ENCODE measurements at regions not wholly inside any gene's neighbourhood (a gene's known extent, or its start where the extent isn't known, plus 50 kb on each side); places are given as distances from the start of the nearest gene placed in this dataset.
A peak's percentile ranks its signal among the peaks of the same experiment; 100 is the strongest.
"Not testable (repeated sequence)": the region's sequence is repeated elsewhere in the genome, so short reads cannot be mapped to it uniquely, and the experiment has no call there.

- intact Hi-C loops (cut with DNase I) = loop anchor here (2.0 to 10.0 kb wide), 3 partner anchors 401 to 471 kb away; partner anchors contain the start of gene ADRA1B (in 1 of the 2)
- H3K4me1 ChIP-seq = no peaks in the 10 kb centered on the region
- H3K27me3 ChIP-seq (ENCODE audit: insufficient read depth in 3 of 3, low read length in 2 of 3) = no peaks in the 10 kb centered on the region
- H3K4me3 ChIP-seq = no peak overlapping the region
- DNase-seq (peak; percentile 68), ATAC-seq (peak; percentile 74 to 90 (median 87))
- TF ChIP-seq CTCF (IDR thresholded peaks at IDR 0.05) = peak; percentile 71
- H3K27ac ChIP-seq = no peak overlapping the region
- H3K36me3 ChIP-seq (ENCODE audit: insufficient read depth in 1 of 2, low read depth in 1 of 2) = no peaks in the 10 kb centered on the region
- WGBS, 3 donors = 37 to 43% (median 38%) methylated on average over 10 of the region's 10 CpGs
- no peaks in the 10 kb centered on the region for H3K9me3 ChIP-seq
Observed at GRCh38 chr5:159515909-159516415, 185.7 kb upstream of the IL12B start.

GRCh38 chr5:159518371-159518770 is 188.1 kb upstream of the IL12B start:
- intact Hi-C loops (cut with DNase I) = loop anchor here (5.0 to 10.0 kb wide), 2 partner anchors 466 to 469 kb away; no protein-coding TSS in a partner anchor
- H3K27ac ChIP-seq = no peak overlapping the region
- no peak overlapping the region for H3K4me3 ChIP-seq
- WGBS, 3 donors = 57 to 68% (median 60%) methylated on average over 3 of the region's 3 CpGs
- no peaks in the 10 kb centered on the region for H3K9me3 ChIP-seq
- DNase-seq (no peak), ATAC-seq (no peak)
- no peaks in the 10 kb centered on the region for H3K27me3 ChIP-seq (ENCODE audit: insufficient read depth in 3 of 3, low read length in 2 of 3)
- no peaks in the 10 kb centered on the region for H3K36me3 ChIP-seq (ENCODE audit: insufficient read depth in 1 of 2, low read depth in 1 of 2)
- H3K4me1 ChIP-seq = no peaks in the 10 kb centered on the region
- no peak for TF ChIP-seq CTCF (IDR thresholded peaks at IDR 0.05)

- no peaks in the 10 kb centered on the region for H3K9me3 ChIP-seq
- H3K27ac ChIP-seq = no peak overlapping the region
- ATAC-seq = no peak
- H3K4me1 ChIP-seq = no peaks in the 10 kb centered on the region
- no peak for TF ChIP-seq CTCF (IDR thresholded peaks at IDR 0.05)
- intact Hi-C loops (cut with DNase I) = loop anchor here (5.0 to 10.0 kb wide), 2 partner anchors 465 to 468 kb away; no protein-coding TSS in a partner anchor
- H3K27me3 ChIP-seq (ENCODE audit: insufficient read depth in 3 of 3, low read length in 2 of 3) = no peaks in the 10 kb centered on the region
- 56 to 68% (median 61%) methylated on average over 7 of the region's 7 CpGs for WGBS, 3 donors
- no peaks in the 10 kb centered on the region for H3K36me3 ChIP-seq (ENCODE audit: insufficient read depth in 1 of 2, low read depth in 1 of 2)
- H3K4me3 ChIP-seq = no peak overlapping the region
- no peak for DNase-seq
Observed at GRCh38 chr5:159519365-159519764, 189.1 kb upstream of the IL12B start.

- Histone ChIP-seq H3K27me3 (ENCODE audit: insufficient read depth in 3 of 3, low read length in 2 of 3) (no peaks in the 10 kb centered on the region), H3K4me3 (no peak overlapping the region), H3K9me3 (no peaks in the 10 kb centered on the region), H3K36me3 (ENCODE audit: insufficient read depth in 1 of 2, low read depth in 1 of 2) (no peaks in the 10 kb centered on the region), H3K4me1 (no peaks in the 10 kb centered on the region), H3K27ac (no peak overlapping the region)
- intact Hi-C loops (cut with DNase I) = no loop called here
- ATAC-seq (no peak), DNase-seq (no peak)
- TF ChIP-seq CTCF (IDR thresholded peaks at IDR 0.05) = no peak
- 85 to 92% (median 88%) methylated on average over 2 of the region's 2 CpGs for WGBS, 3 donors
Observed at GRCh38 chr5:159522841-159523240, 192.6 kb upstream of the IL12B start.

- intact Hi-C loops (cut with DNase I); DNase-seq; H3K4me1 ChIP-seq; ATAC-seq; H3K9me3 ChIP-seq; H3K4me3 ChIP-seq; H3K27me3 ChIP-seq (ENCODE audit: insufficient read depth in 3 of 3, low read length in 2 of 3); H3K27ac ChIP-seq; H3K36me3 ChIP-seq (ENCODE audit: insufficient read depth in 1 of 2, low read depth in 1 of 2): not testable (repeated sequence)
- 88 to 95% (median 90%) methylated on average over 2 of the region's 2 CpGs for WGBS, 3 donors
Observed at GRCh38 chr5:159524279-159524678, 194.0 kb upstream of the IL12B start.
